ENCODE measurements at regions not wholly inside any gene's neighbourhood (a gene's known extent, or its start where the extent isn't known, plus 50 kb on each side); places are given as distances from the start of the nearest gene placed in this dataset.

DNA sequence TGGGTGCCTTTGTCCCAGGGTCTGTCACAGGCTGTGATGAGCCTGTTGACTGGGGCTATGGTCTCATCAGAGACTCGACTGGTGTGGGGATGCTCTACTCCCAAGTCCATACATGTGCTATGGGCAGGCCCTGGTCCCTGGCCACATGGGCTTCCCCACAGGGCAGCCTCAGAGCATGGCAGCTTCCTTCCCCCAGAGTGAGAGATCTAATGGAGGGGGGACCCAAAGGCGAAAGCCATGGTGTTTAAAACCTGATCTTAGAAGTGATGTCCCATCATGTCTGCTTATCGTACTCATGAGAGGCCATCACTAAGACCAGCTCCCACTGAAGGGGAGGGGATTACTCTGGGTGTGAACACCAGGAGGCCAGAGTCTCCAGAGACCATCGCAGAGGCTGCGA, 279.0 kb upstream of the RTL1 start:
- TF ChIP-seq, protein P1, sequence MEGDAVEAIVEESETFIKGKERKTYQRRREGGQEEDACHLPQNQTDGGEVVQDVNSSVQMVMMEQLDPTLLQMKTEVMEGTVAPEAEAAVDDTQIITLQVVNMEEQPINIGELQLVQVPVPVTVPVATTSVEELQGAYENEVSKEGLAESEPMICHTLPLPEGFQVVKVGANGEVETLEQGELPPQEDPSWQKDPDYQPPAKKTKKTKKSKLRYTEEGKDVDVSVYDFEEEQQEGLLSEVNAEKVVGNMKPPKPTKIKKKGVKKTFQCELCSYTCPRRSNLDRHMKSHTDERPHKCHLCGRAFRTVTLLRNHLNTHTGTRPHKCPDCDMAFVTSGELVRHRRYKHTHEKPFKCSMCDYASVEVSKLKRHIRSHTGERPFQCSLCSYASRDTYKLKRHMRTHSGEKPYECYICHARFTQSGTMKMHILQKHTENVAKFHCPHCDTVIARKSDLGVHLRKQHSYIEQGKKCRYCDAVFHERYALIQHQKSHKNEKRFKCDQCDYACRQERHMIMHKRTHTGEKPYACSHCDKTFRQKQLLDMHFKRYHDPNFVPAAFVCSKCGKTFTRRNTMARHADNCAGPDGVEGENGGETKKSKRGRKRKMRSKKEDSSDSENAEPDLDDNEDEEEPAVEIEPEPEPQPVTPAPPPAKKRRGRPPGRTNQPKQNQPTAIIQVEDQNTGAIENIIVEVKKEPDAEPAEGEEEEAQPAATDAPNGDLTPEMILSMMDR (IDR thresholded peaks at IDR 0.05): no peak
- no peak for TF ChIP-seq POLR2AphosphoS5 (IDR thresholded peaks at IDR 0.05; ENCODE audit: insufficient read depth in 1 of 2, low read depth in 1 of 2)

All from vagina (tissue), 2 donors.